Fibroblast of lung (primary cell): ENCODE measurements at regions not wholly inside any gene's neighbourhood (a gene's known extent, or its start where the extent isn't known, plus 50 kb on each side); places are given as distances from the start of the nearest gene placed in this dataset.

Source experiments
- DNase-seq, 2 donors: peaks; one replicate each; pipeline versions ENCODE4 v3.0.0 to v3.0.0-alpha.2; 2010; ENCODE audit warnings: low read depth in 2 of 2
- H2AFZ ChIP-seq: 2 replicates; pipeline ENCODE4 v1.5.1; 2012; ENCODE audit warnings: low read length, control low read depth, inconsistent platforms
- H3K27ac ChIP-seq: 2 replicates; pipeline ENCODE4 v1.5.1; 2011; ENCODE audit warnings: low read length, control low read depth; ENCODE audit not compliant: insufficient read depth
- H3K27me3 ChIP-seq: 2 replicates; pipeline ENCODE4 v1.5.1; 2011; ENCODE audit warnings: mild to moderate bottlenecking, low read length; ENCODE audit not compliant: control insufficient read depth, insufficient read depth
- H3K36me3 ChIP-seq: 2 replicates; pipeline ENCODE4 v1.5.1; 2011; ENCODE audit warnings: low read length; ENCODE audit not compliant: control insufficient read depth, insufficient read depth
- H3K4me1 ChIP-seq: 2 replicates; pipeline ENCODE4 v1.5.1; 2011; ENCODE audit warnings: low read length; ENCODE audit not compliant: control insufficient read depth, insufficient read depth; ENCODE audit errors: extremely low read depth
- H3K4me2 ChIP-seq: 2 replicates; pipeline ENCODE4 v1.5.1; 2011; ENCODE audit warnings: low read length, control low read depth; ENCODE audit not compliant: insufficient read depth; ENCODE audit errors: extremely low read depth
- H3K4me3 ChIP-seq, 4 experiments: fragments of 200-600 bp in 1 of 4; sonication (generic) in 1 of 4; replicated peaks in 1 of 4; 2 replicates each; pipeline ENCODE4 v1.5.1; 2011 to 2016; ENCODE audit warnings: low read length in 4 of 4, low read depth in 3 of 4, mild to moderate bottlenecking in 3 of 4, control low read depth in 2 of 4, inconsistent platforms in 1 of 4, mixed read lengths in 1 of 4; ENCODE audit not compliant: insufficient read depth in 1 of 4; ENCODE audit errors: control extremely low read depth in 1 of 4
- H3K79me2 ChIP-seq: 2 replicates; pipeline ENCODE4 v1.5.1; 2012; ENCODE audit warnings: mild to moderate bottlenecking, low read length, inconsistent platforms; ENCODE audit not compliant: control insufficient read depth, insufficient read depth
- H3K9ac ChIP-seq: 2 replicates; pipeline ENCODE4 v1.5.1; 2011; ENCODE audit warnings: mild to moderate bottlenecking, low read length, control low read depth; ENCODE audit not compliant: insufficient read depth
- H3K9me3 ChIP-seq: 2 replicates; pipeline ENCODE4 v1.5.1; 2012; ENCODE audit warnings: low read depth, low read length; ENCODE audit not compliant: control insufficient read depth, insufficient read depth
- H4K20me1 ChIP-seq: 2 replicates; pipeline ENCODE4 v1.5.1; 2011; ENCODE audit warnings: low read length; ENCODE audit not compliant: control insufficient read depth, insufficient read depth; ENCODE audit errors: extremely low read depth
- CTCF ChIP-seq, 2 donors: IDR thresholded peaks in 1 of 2; conservative IDR thresholded peaks in 1 of 2; 1 replicate in 1 of 2; 2 replicates in 1 of 2; pipeline ENCODE4 v1.5.1; 2011 to 2012; ENCODE audit warnings: low read length in 2 of 2, control low read depth in 1 of 2, inconsistent platforms in 1 of 2, low read depth in 1 of 2, mild to moderate bottlenecking in 1 of 2
- EZH2 ChIP-seq: IDR thresholded peaks from 2 replicates; pipeline ENCODE4 v1.5.1; 2012; ENCODE audit warnings: low read length, control low read depth, mild to moderate bottlenecking; ENCODE audit errors: missing control alignments

GRCh38 chr9:104980039-104980654 lies 52.2 kb upstream of the ABCA1 start:
- Histone ChIP-seq H3K4me3 (no peak overlapping the region), H3K79me2 (no peaks in the 10 kb centered on the region), H3K4me2 (no peak overlapping the region), H3K36me3 (no peaks in the 10 kb centered on the region), H3K9ac (no peak overlapping the region), H4K20me1 (no peaks in the 10 kb centered on the region), H3K9me3 (no peaks in the 10 kb centered on the region), H3K27ac (no peak overlapping the region), H3K4me1 (no peaks in the 10 kb centered on the region), H2AFZ (no peak overlapping the region), H3K27me3 (no peaks in the 10 kb centered on the region)
- TF ChIP-seq CTCF (conservative IDR thresholded peaks at IDR 0.05 in 1 of 2, IDR thresholded peaks at IDR 0.05 in 1 of 2; ENCODE audit: low read depth in 1 of 2, low read length in 2 of 2) (no peak), EZH2 (no peak)
- DNase-seq, result no peak

- H4K20me1 ChIP-seq, result no peaks in the 10 kb centered on the region
- no peak overlapping the region for H3K4me3 ChIP-seq
- no peaks in the 10 kb centered on the region for H3K9me3 ChIP-seq
- H3K9ac ChIP-seq, result no peak overlapping the region
- no peaks in the 10 kb centered on the region for H3K27me3 ChIP-seq
- no peaks in the 10 kb centered on the region for H3K36me3 ChIP-seq
- H3K79me2 ChIP-seq, result no peaks in the 10 kb centered on the region
- TF ChIP-seq CTCF (conservative IDR thresholded peaks at IDR 0.05 in 1 of 2, IDR thresholded peaks at IDR 0.05 in 1 of 2; ENCODE audit: low read depth in 1 of 2, low read length in 2 of 2) (no peak), EZH2 (no peak)
- no peak for DNase-seq
- H2AFZ ChIP-seq, result no peak overlapping the region
- no peak overlapping the region for H3K4me2 ChIP-seq
- no peak overlapping the region for H3K27ac ChIP-seq
- no peaks in the 10 kb centered on the region for H3K4me1 ChIP-seq
These were observed 53.7 kb upstream of the ABCA1 start for GRCh38 chr9:104981543-104982129.

- Histone ChIP-seq H3K4me3 (no peak overlapping the region), H3K27me3 (no peaks in the 10 kb centered on the region), H2AFZ (no peak overlapping the region), H3K4me2 (no peak overlapping the region), H3K36me3 (no peaks in the 10 kb centered on the region), H3K79me2 (no peaks in the 10 kb centered on the region), H3K9me3 (no peaks in the 10 kb centered on the region), H4K20me1 (no peaks in the 10 kb centered on the region), H3K9ac (no peak overlapping the region), H3K4me1 (no peaks in the 10 kb centered on the region), H3K27ac (no peak overlapping the region)
- no peak for DNase-seq
- TF ChIP-seq EZH2 (no peak), CTCF (conservative IDR thresholded peaks at IDR 0.05 in 1 of 2, IDR thresholded peaks at IDR 0.05 in 1 of 2; ENCODE audit: low read depth in 1 of 2, low read length in 2 of 2) (no peak)
These were observed 54.6 kb upstream of the ABCA1 start for GRCh38 chr9:104982543-104982942.
